Endothelial cell of umbilical vein (primary cell): ENCODE measurements at regions not wholly inside any gene's neighbourhood (a gene's known extent, or its start where the extent isn't known, plus 50 kb on each side); places are given as distances from the start of the nearest gene placed in this dataset.

Source experiments
- CTCF ChIP-seq, 2 donors: IDR thresholded peaks; 1 replicate in 1 of 2; 2 replicates in 1 of 2; pipeline ENCODE4 v1.5.1; 2011; ENCODE audit warnings: low read length in 2 of 2, mild to moderate bottlenecking in 2 of 2, moderate library complexity in 2 of 2, control low read depth in 1 of 2, inconsistent platforms in 1 of 2, low read depth in 1 of 2; ENCODE audit not compliant: insufficient read depth in 1 of 2; ENCODE audit errors: extremely low read depth in 1 of 2
- EZH2 ChIP-seq: IDR thresholded peaks from 2 replicates; pipeline ENCODE4 v1.6.1; 2012; ENCODE audit warnings: borderline replicate concordance, low read depth, mild to moderate bottlenecking, moderate library complexity, low read length, inconsistent platforms; ENCODE audit not compliant: severe bottlenecking
- FOS ChIP-seq: IDR thresholded peaks from 2 replicates; pipeline ENCODE4 v1.6.1; 2011; ENCODE audit warnings: mild to moderate bottlenecking, low read length, moderate library complexity, borderline replicate concordance; ENCODE audit not compliant: insufficient read depth
- GATA2 ChIP-seq: IDR thresholded peaks from 2 replicates; pipeline ENCODE4 v1.7.0; 2011; ENCODE audit warnings: low read depth, mild to moderate bottlenecking, moderate library complexity, mixed read lengths, low read length; ENCODE audit not compliant: insufficient read length, insufficient read depth
- MAX ChIP-seq: IDR thresholded peaks from 2 replicates; pipeline ENCODE4 v1.6.1; 2011; ENCODE audit not compliant: insufficient read depth, insufficient read length
- POLR2A ChIP-seq: IDR thresholded peaks from 2 replicates; pipeline ENCODE4 v1.6.1; 2012; ENCODE audit warnings: low read depth, mild to moderate bottlenecking, control low read depth, low read length

- no peak for TF ChIP-seq POLR2A
- TF ChIP-seq CTCF (IDR thresholded peaks at IDR 0.05; ENCODE audit: extremely low read depth in 1 of 2, insufficient read depth in 1 of 2, low read depth in 1 of 2, low read length in 2 of 2) = no peak
- TF ChIP-seq GATA2 = no peak
- no peak for TF ChIP-seq EZH2
- TF ChIP-seq MAX = no peak
- no peak for TF ChIP-seq FOS
These were observed 64.3 kb upstream of the CITED2 start for GRCh38 chr6:139438775-139439174.
